Stomach (tissue), 4 donors: ENCODE measurements at regions not wholly inside any gene's neighbourhood (a gene's known extent, or its start where the extent isn't known, plus 50 kb on each side); places are given as distances from the start of the nearest gene placed in this dataset.

Experiments
- CTCF ChIP-seq, 7 experiments: fragments of 450-650 bp in 4 of 7; fragments of 200-600 bp in 3 of 7; sonication (generic) in 3 of 7; IDR thresholded peaks; one replicate each; pipeline ENCODE4 v1.5.1; 2016 to 2019; ENCODE audit warnings: antibody characterized with exemption in 7 of 7, control low read depth in 2 of 7, mild to moderate bottlenecking in 1 of 7
- POLR2A ChIP-seq, 4 donors: fragments of 450-650 bp; IDR thresholded peaks; one replicate each; pipeline ENCODE4 v1.6.1; 2016; ENCODE audit warnings: antibody characterized with exemption in 4 of 4, control low read depth in 2 of 4, mild to moderate bottlenecking in 1 of 4, moderate library complexity in 1 of 4
- POLR2AphosphoS5 ChIP-seq, 3 donors: sonication (generic); formaldehyde crosslinking; IDR thresholded peaks; one replicate each; pipeline ENCODE4 v1.6.1; 2016; ENCODE audit warnings: antibody characterized with exemption in 3 of 3

- no peak for TF ChIP-seq POLR2A (IDR thresholded peaks at IDR 0.05)
- TF ChIP-seq POLR2AphosphoS5 (IDR thresholded peaks at IDR 0.05), result no peak
- TF ChIP-seq CTCF (IDR thresholded peaks at IDR 0.05), result no peak
Measured at GRCh38 chr5:135087950-135088349, 53.9 kb upstream of the PITX1 start.
